ENCODE measurements at regions not wholly inside any gene's neighbourhood (a gene's known extent, or its start where the extent isn't known, plus 50 kb on each side); places are given as distances from the start of the nearest gene placed in this dataset.

- TF ChIP-seq CTCF (IDR thresholded peaks at IDR 0.05) = no peak
- no peak for TF ChIP-seq ZFX (IDR thresholded peaks at IDR 0.05; ENCODE audit: borderline replicate concordance)
Measured at GRCh38 chr7:3168869-3169268, 125.2 kb upstream of the CARD11 start.

All from 22Rv1 (cell line).